NCI-H2171 treated with DMSO at 0.1 percent for 48 hours (cell line): ENCODE measurements at regions not wholly inside any gene's neighbourhood (a gene's known extent, or its start where the extent isn't known, plus 50 kb on each side); places are given as distances from the start of the nearest gene placed in this dataset.
"Not testable (repeated sequence)": the region's sequence is repeated elsewhere in the genome, so short reads cannot be mapped to it uniquely, and the experiment has no call there.

ENCODE experiments used
- DNase-seq: peaks from one replicate; lab custom pipeline; 2025; lab: John Stamatoyannopoulos, UW

DNA sequence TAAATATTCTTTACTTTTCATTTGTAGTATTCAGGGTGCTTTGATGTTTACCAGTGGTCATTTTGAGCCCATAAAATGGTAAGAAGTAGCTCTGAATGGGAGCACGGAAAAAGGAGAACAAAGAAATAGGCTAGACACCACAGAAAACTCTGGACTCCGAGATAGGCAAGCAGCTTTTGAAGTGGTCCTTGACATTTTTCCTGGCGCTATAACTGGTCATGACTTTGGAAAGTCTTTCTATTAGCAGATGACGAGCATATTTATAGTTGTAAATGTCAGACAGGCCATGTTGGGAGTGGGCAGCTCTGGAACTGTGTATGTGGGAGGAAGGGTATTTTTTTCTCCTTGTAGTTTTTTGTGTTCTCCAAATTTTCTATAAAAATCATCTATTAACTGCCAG, 126.1 kb upstream of the POC5 start:
- no peak for DNase-seq

DNA sequence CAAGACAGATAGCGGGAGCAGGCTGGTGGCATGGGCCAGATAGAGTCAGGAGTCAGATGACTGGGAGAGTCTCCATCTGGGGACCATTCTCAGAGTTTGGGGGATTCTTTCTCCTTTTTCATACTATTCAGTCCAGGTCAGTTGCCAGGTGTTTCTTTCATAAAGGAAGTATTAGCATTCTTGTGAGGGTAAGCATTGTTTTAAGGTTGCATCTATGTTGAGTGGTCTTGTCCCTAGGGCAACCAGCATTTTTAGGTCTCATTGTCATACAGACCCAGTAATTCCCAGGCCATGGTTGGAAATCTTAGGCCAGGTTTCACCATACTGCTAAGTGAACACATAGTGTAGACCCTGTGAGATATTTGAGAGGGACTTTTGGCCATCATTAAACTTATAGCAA, 122.3 kb upstream of the POC5 start:
- no peak for DNase-seq

- DNase-seq, result no peak
Measured at GRCh38 chr5:75837258-75837841, 120.1 kb upstream of the POC5 start.

- no peak for DNase-seq
Measured at GRCh38 chr5:75831561-75831960, 114.3 kb upstream of the POC5 start.

DNA sequence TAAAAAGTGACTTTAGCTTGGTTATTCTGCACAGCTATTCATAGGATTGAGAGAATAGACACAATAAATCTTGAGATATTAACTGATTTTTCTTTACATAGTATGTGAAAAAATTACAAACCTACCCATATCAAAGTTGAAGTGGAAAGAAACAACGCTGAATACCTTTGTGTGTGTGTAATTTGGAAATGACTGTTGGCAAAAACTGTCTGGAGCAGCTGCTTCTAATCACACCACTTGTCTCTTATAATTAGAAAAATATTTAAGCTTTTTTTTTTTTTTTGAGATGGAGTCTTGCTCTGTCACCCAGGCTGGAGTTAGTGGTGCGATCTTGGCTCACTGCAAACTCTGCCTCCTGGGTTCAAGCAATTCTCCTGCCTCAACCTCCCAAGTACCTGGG, 110.8 kb upstream of the POC5 start:
- DNase-seq, result no peak

DNA sequence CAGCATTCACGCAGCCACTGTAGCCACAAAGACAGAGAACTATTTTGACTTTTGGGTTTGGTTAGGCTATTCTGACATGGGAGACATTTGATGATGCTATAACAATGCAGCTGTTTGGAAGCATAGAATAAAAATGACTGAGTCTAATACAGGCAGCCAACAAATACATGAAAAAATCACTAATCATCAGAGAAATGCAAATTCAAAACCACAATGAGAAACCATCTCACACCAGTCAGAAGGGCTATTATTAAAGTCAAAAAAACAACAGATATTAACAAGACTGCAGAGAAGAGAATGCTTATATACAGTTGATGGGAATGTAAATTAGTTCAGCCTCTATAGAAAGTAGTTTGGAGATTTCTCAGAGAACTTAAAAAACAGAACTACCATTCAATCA, 107.1 kb upstream of the POC5 start:
- no peak for DNase-seq

- no peak for DNase-seq
Measured at GRCh38 chr5:75823811-75824210, 106.6 kb upstream of the POC5 start.

DNA sequence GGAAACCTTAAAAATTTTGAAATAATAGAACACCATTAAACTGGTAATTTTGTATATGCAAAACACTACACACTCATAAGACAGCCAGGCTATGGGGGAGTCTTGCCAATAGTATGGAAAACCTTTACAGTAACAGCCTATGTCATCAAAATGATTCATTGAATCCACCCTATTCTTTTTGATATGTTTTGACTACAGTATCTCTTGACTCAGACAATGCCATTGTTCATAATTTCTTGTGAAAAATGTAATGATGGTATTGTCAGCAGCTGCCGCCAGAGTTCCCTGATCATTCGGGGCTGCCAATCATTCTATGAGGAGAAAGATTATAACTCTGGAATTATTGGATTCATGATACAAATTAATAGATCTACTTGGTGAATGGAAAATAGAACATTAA, 101.4 kb upstream of the POC5 start:
- no peak for DNase-seq

DNA sequence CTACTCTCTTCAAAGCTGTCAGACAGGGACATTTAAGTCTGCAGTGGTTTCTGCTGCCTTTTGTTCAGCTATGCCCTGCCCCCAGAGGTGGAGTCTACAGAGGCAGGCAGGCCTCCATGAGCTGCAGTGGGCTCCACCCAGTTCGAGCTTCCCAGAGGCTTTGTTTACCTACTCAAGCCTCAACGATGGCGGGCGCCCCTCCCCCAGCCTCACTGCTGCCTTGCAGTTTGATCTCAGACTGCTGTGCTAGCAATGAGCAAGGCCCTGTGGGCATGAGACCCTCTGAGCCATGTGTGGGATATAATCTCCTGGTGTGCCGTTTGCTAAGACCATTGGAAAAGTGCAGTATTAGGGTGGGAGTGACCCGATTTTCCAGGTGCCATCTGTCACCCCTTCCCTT, 82.5 kb upstream of the POC5 start:
- DNase-seq, result not testable (repeated sequence)

DNA sequence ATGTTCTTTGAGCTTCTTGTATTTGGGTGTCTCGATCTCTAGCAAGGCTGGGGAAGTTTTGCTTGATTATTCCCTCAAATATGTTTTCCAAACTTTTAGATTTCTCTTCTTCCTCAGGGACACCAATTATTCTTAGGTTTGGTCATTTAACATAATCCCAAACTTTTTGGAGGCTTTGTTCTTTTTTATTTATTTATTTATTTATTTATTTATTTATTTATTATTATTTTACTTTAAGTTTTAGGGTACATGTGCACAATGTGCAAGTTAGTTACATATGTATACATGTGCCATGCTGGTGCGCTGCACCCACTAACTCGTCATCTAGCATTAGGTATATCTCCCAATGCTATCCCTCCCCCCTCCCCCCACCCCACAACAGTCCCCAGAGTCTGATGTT, 52.1 kb upstream of the POC5 start:
- DNase-seq, result not testable (repeated sequence)
